H4 (cell line): ENCODE measurements at regions not wholly inside any gene's neighbourhood (a gene's known extent, or its start where the extent isn't known, plus 50 kb on each side); places are given as distances from the start of the nearest gene placed in this dataset.
"Not testable (repeated sequence)": the region's sequence is repeated elsewhere in the genome, so short reads cannot be mapped to it uniquely, and the experiment has no call there.

ENCODE experiments used
- DNase-seq: peaks from one replicate; pipeline ENCODE4 v3.0.0-alpha.2; 2015; ENCODE audit warnings: low spot score

- no peak for DNase-seq
Measured at GRCh38 chr4:120005527-120005926, 61.1 kb downstream of the MAD2L1 start.

- DNase-seq = no peak
Measured at GRCh38 chr4:120005076-120005475, 61.6 kb downstream of the MAD2L1 start.

GRCh38 chr4:120004054-120004453 lies 62.6 kb downstream of the MAD2L1 start:
- DNase-seq = no peak

- no peak for DNase-seq
Measured at GRCh38 chr4:120003193-120003592, 63.5 kb downstream of the MAD2L1 start.

GRCh38 chr4:120001850-120002249 lies 64.8 kb downstream of the MAD2L1 start:
- no peak for DNase-seq

GRCh38 chr4:120000591-120001296 lies 65.9 kb downstream of the MAD2L1 start:
- DNase-seq = no peak

- not testable (repeated sequence) for DNase-seq
Measured at GRCh38 chr4:119996024-119996423, 70.6 kb downstream of the MAD2L1 start.

GRCh38 chr4:119984996-119985395 lies 81.7 kb downstream of the MAD2L1 start:
- no peak for DNase-seq

GRCh38 chr4:119982756-119983155 lies 83.9 kb downstream of the MAD2L1 start:
- DNase-seq = no peak

- no peak for DNase-seq
Measured at GRCh38 chr4:119980456-119980855, 86.2 kb downstream of the MAD2L1 start.

GRCh38 chr4:119977076-119977940 lies 89.3 kb downstream of the MAD2L1 start:
- no peak for DNase-seq

GRCh38 chr4:119971431-119972084 lies 95.1 kb downstream of the MAD2L1 start:
- DNase-seq = no peak

GRCh38 chr4:119962631-119963030 lies 104.0 kb downstream of the MAD2L1 start:
- DNase-seq = no peak

GRCh38 chr4:119958983-119959382 lies 107.7 kb downstream of the MAD2L1 start:
- DNase-seq = no peak

- DNase-seq = no peak
Measured at GRCh38 chr4:119955256-119955655, 111.4 kb downstream of the MAD2L1 start.

- not testable (repeated sequence) for DNase-seq
Measured at GRCh38 chr4:119954487-119954886, 112.2 kb downstream of the MAD2L1 start.

- DNase-seq = no peak
Measured at GRCh38 chr4:119946359-119946758, 120.3 kb downstream of the MAD2L1 start.

- no peak for DNase-seq
Measured at GRCh38 chr4:119942806-119943205, 123.8 kb downstream of the MAD2L1 start.

GRCh38 chr4:119940557-119940956 lies 126.1 kb downstream of the MAD2L1 start:
- DNase-seq = no peak

GRCh38 chr4:119939071-119939995 lies 127.3 kb downstream of the MAD2L1 start:
- no peak for DNase-seq

GRCh38 chr4:119937746-119938145 lies 128.9 kb downstream of the MAD2L1 start:
- no peak for DNase-seq
